ENCODE measurements at regions not wholly inside any gene's neighbourhood (a gene's known extent, or its start where the extent isn't known, plus 50 kb on each side); places are given as distances from the start of the nearest gene placed in this dataset.
"Not testable (repeated sequence)": the region's sequence is repeated elsewhere in the genome, so short reads cannot be mapped to it uniquely, and the experiment has no call there.

GRCh38 chr18:56444201-56444600 is 194.2 kb downstream of the TXNL1 start:
- no peaks in the 10 kb centered on the region for H3K4me1 ChIP-seq (replicated peaks in 1 of 2)
- no peak for TF ChIP-seq POLR2A (IDR thresholded peaks at IDR 0.05)
- TF ChIP-seq, protein P1, sequence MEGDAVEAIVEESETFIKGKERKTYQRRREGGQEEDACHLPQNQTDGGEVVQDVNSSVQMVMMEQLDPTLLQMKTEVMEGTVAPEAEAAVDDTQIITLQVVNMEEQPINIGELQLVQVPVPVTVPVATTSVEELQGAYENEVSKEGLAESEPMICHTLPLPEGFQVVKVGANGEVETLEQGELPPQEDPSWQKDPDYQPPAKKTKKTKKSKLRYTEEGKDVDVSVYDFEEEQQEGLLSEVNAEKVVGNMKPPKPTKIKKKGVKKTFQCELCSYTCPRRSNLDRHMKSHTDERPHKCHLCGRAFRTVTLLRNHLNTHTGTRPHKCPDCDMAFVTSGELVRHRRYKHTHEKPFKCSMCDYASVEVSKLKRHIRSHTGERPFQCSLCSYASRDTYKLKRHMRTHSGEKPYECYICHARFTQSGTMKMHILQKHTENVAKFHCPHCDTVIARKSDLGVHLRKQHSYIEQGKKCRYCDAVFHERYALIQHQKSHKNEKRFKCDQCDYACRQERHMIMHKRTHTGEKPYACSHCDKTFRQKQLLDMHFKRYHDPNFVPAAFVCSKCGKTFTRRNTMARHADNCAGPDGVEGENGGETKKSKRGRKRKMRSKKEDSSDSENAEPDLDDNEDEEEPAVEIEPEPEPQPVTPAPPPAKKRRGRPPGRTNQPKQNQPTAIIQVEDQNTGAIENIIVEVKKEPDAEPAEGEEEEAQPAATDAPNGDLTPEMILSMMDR (IDR thresholded peaks at IDR 0.05): no peak
- H3K9me3 ChIP-seq (replicated peaks in 1 of 3): no peaks in the 10 kb centered on the region
- no peaks in the 10 kb centered on the region for H3K27me3 ChIP-seq
- no peaks in the 10 kb centered on the region for H3K36me3 ChIP-seq (replicated peaks in 1 of 2)
- no peak for DNase-seq
- WGBS, 4 donors: 48 to 66% (median 59%) methylated on average over 3 of the region's 3 CpGs
- H3K27ac ChIP-seq: peak overlapping the region in 1 of 5 donors; percentile 53
- intact Hi-C loops (cut with DNase I): no loop called here
- no peak overlapping the region for H3K4me3 ChIP-seq

DNA sequence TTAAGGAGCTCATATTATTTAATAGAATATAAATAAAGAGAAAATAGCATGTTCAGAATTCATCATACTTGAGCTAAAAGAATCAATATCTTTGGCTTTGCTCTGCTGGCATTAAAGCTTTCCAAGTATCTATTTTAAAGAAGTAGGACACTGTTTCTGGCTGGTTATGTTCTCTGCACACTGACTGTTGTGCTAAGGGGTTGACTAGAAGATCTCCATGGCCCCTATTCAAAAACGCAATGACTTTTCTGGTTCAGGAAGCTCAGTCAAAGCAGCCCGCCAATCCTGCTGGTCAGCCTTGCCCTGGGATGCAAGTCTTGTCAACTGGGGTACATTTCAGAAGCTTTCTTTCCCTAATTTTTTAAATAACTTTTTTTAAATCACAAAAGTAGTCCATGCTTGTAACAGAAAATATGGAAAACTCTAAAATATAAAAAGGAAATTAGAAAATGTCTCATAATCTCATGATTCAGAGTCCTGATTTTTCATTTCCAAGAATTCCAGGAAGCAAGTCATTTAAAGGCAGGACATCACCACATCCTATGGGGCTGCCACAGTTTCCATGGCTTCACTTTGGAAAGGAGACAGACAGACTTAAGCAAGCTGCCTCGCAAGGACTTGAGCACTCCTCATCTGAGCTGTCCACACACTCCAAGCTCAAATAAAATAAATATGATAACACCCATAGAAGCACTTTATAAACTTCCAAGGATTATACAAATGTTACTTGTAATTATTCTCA is 195.1 kb downstream of the TXNL1 start:
- intact Hi-C loops (cut with DNase I): no loop called here
- 66 to 76% (median 71%) methylated on average over 3 of the region's 3 CpGs for WGBS, 4 donors
- TF ChIP-seq POLR2A (IDR thresholded peaks at IDR 0.05): no peak
- TF ChIP-seq, protein P1 (IDR thresholded peaks at IDR 0.05): no peak

GRCh38 chr18:56438480-56438879 is 199.9 kb downstream of the TXNL1 start:
- H3K4me1 ChIP-seq (replicated peaks in 1 of 2); DNase-seq; H3K27ac ChIP-seq; H3K4me3 ChIP-seq; intact Hi-C loops (cut with DNase I); H3K27me3 ChIP-seq; H3K36me3 ChIP-seq (replicated peaks in 1 of 2); H3K9me3 ChIP-seq (replicated peaks in 1 of 3): not testable (repeated sequence)
- 69 to 83% (median 75%) methylated on average over 2 of the region's 2 CpGs for WGBS, 4 donors

More for the DNA sequence above, 195.1 kb downstream of the TXNL1 start:
- Histone ChIP-seq H3K4me1 (replicated peaks in 1 of 2) (no peaks in the 10 kb centered on the region), H3K9me3 (replicated peaks in 1 of 3) (no peaks in the 10 kb centered on the region), H3K36me3 (replicated peaks in 1 of 2) (no peaks in the 10 kb centered on the region), H3K27me3 (no peaks in the 10 kb centered on the region), H3K4me3 (no peak overlapping the region), H3K27ac (peak overlapping the region in 1 of 5 donors; percentile 53)
- no peak for DNase-seq

DNA sequence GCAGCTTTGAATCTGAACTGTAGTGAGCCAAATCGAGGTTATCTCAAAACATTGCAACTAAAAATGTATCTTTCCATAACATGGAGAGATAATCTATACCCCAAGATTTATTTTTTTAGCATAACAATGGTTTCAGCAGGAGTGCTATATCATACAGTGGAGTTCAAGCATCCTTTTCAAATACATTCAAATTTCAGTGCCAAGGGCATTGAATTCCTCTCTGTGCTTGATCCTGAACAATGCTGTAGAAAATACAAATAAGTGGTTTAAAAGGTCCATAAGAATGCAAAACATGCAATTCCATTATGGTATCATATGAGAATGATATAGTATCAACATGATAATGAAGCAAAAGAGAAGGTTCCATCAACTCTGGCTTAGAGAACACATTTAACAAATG is 201.7 kb downstream of the TXNL1 start:
- Histone ChIP-seq H3K4me3 (no peak overlapping the region), H3K9me3 (replicated peaks in 1 of 3) (no peaks in the 10 kb centered on the region), H3K27ac (no peak overlapping the region), H3K27me3 (no peaks in the 10 kb centered on the region), H3K36me3 (replicated peaks in 1 of 2) (no peaks in the 10 kb centered on the region), H3K4me1 (replicated peaks in 1 of 2) (no peaks in the 10 kb centered on the region)
- DNase-seq: no peak
- TF ChIP-seq, protein P1 (IDR thresholded peaks at IDR 0.05): no peak
- intact Hi-C loops (cut with DNase I): no loop called here
- 29 to 47% (median 37%) methylated on average over 1 of the region's 1 CpG for WGBS, 4 donors

GRCh38 chr18:56433919-56434318 is 204.5 kb downstream of the TXNL1 start:
- no peak for TF ChIP-seq POLR2A (IDR thresholded peaks at IDR 0.05)
- TF ChIP-seq, protein P1 (IDR thresholded peaks at IDR 0.05): no peak
- Histone ChIP-seq H3K4me3 (no peak overlapping the region), H3K9me3 (replicated peaks in 1 of 3) (no peaks in the 10 kb centered on the region), H3K27me3 (no peaks in the 10 kb centered on the region), H3K4me1 (replicated peaks in 1 of 2) (no peaks in the 10 kb centered on the region), H3K27ac (no peak overlapping the region), H3K36me3 (replicated peaks in 1 of 2) (no peaks in the 10 kb centered on the region)
- WGBS, 4 donors: 62 to 74% (median 71%) methylated on average over 3 of the region's 3 CpGs
- intact Hi-C loops (cut with DNase I): no loop called here
- no peak for DNase-seq
